WTC11 (cell line): ENCODE measurements at regions not wholly inside any gene's neighbourhood (a gene's known extent, or its start where the extent isn't known, plus 50 kb on each side); places are given as distances from the start of the nearest gene placed in this dataset.

Experiments
- ATAC-seq: fragments of 200-7000 bp; cut with Tn5 transposase; 2 replicates; pipeline ENCODE4 v1.10.0; 2021; ENCODE audit warnings: mild to moderate bottlenecking, moderate library complexity
- CTCF ChIA-PET: fragments of 300-600 bp; sonication (Branson Sonifier 250); formaldehyde crosslinking; loops from one replicate; lab custom pipeline; 2021; ENCODE audit warnings: antibody characterized with exemption; lab: Charles Lee
- POLR2A ChIA-PET: fragments of 350-600 bp; sonication (Branson Sonifier 250); formaldehyde crosslinking; loops from one replicate; lab custom pipeline; 2021; ENCODE audit warnings: antibody characterized with exemption; lab: Charles Lee
- DNase-seq: peaks from one replicate; pipeline ENCODE4 v3.0.0; 2021; ENCODE audit warnings: low spot score
- H3K27ac Mint-ChIP-seq: 2 replicates; pipeline ENCODE4 v1.8.0; 2021; ENCODE audit warnings: mixed read lengths
- H3K27me3 Mint-ChIP-seq: 2 replicates; pipeline ENCODE4 v1.8.0; 2021; ENCODE audit warnings: low read depth, mild to moderate bottlenecking, moderate library complexity, mixed read lengths
- H3K36me3 Mint-ChIP-seq: 2 replicates; pipeline ENCODE4 v1.8.0; 2021; ENCODE audit warnings: mixed read lengths
- H3K4me1 Mint-ChIP-seq: 2 replicates; pipeline ENCODE4 v1.8.0; 2022; ENCODE audit warnings: mixed read lengths
- H3K4me3 Mint-ChIP-seq: 2 replicates; pipeline ENCODE4 v1.8.0; 2021; ENCODE audit warnings: mild to moderate bottlenecking, moderate library complexity, mixed read lengths
- H3K9me3 Mint-ChIP-seq: 2 replicates; pipeline ENCODE4 v1.8.0; 2021; ENCODE audit warnings: mixed read lengths
- ARID4B ChIP-seq: sonication (generic); formaldehyde crosslinking; IDR thresholded peaks from 2 replicates; pipeline ENCODE4 v1.8.0; 2023; ENCODE audit warnings: missing genetic modification reagents, mild to moderate bottlenecking, borderline replicate concordance
- E2F5 ChIP-seq: sonication (generic); formaldehyde crosslinking; IDR thresholded peaks from 2 replicates; pipeline ENCODE4 v1.8.1; 2022; ENCODE audit warnings: mild to moderate bottlenecking, moderate library complexity, missing genetic modification reagents
- ERG ChIP-seq: fragments of 250-450 bp; sonication (Bioruptor Pico); IDR thresholded peaks from 2 replicates; pipeline ENCODE4 v1.8.0; 2021; ENCODE audit warnings: mild to moderate bottlenecking
- FOXP1 ChIP-seq: sonication (generic); formaldehyde crosslinking; IDR thresholded peaks from 2 replicates; pipeline ENCODE4 v1.8.0; 2022; ENCODE audit warnings: missing genetic modification reagents, mild to moderate bottlenecking, moderate library complexity, borderline replicate concordance
- FOXP4 ChIP-seq: sonication (generic); formaldehyde crosslinking; IDR thresholded peaks from 2 replicates; pipeline ENCODE4 v1.8.0; 2022; ENCODE audit warnings: mild to moderate bottlenecking, missing genetic modification reagents
- GTF2I ChIP-seq: fragments of 250-450 bp; sonication (Bioruptor Pico); conservative IDR thresholded peaks from 2 replicates; pipeline ENCODE4 v1.4.0; 2021; ENCODE audit warnings: mild to moderate bottlenecking
- HMGXB4 ChIP-seq: sonication (generic); formaldehyde crosslinking; IDR thresholded peaks from 2 replicates; pipeline ENCODE4 v1.8.1; 2023; ENCODE audit warnings: mild to moderate bottlenecking, moderate library complexity, missing genetic modification reagents
- MLX ChIP-seq: sonication (generic); formaldehyde crosslinking; IDR thresholded peaks from 2 replicates; pipeline ENCODE4 v1.8.1; 2023; ENCODE audit warnings: mild to moderate bottlenecking, missing genetic modification reagents, moderate library complexity
- MYBL2 ChIP-seq: sonication (generic); formaldehyde crosslinking; IDR thresholded peaks from 2 replicates; pipeline ENCODE4 v1.8.1; 2023; ENCODE audit warnings: mild to moderate bottlenecking, moderate library complexity, missing genetic modification reagents
- STAT6 ChIP-seq: sonication (generic); formaldehyde crosslinking; conservative IDR thresholded peaks from 2 replicates; pipeline ENCODE4 v1.8.1; 2023; ENCODE audit warnings: mild to moderate bottlenecking, low read depth, missing genetic modification reagents, moderate library complexity
- TCF7 ChIP-seq: sonication (generic); formaldehyde crosslinking; IDR thresholded peaks from 2 replicates; pipeline ENCODE4 v1.8.0; 2022; ENCODE audit warnings: mild to moderate bottlenecking, low read depth, missing genetic modification reagents, moderate library complexity
- USF1 ChIP-seq: sonication (generic); formaldehyde crosslinking; IDR thresholded peaks from 2 replicates; pipeline ENCODE4 v1.8.0; 2022; ENCODE audit warnings: mild to moderate bottlenecking, missing genetic modification reagents
- ZNF232 ChIP-seq: sonication (generic); formaldehyde crosslinking; IDR thresholded peaks from 2 replicates; pipeline ENCODE4 v1.8.0; 2022; ENCODE audit warnings: mild to moderate bottlenecking, missing genetic modification reagents
- ZNF317 ChIP-seq: sonication (generic); formaldehyde crosslinking; IDR thresholded peaks from 2 replicates; pipeline ENCODE4 v1.8.1; 2023; ENCODE audit warnings: low read depth, mild to moderate bottlenecking, moderate library complexity, missing genetic modification reagents, borderline replicate concordance
- ZNF425 ChIP-seq: fragments of 250-450 bp; sonication (Bioruptor Pico); conservative IDR thresholded peaks from 2 replicates; pipeline ENCODE4 v1.9.0; 2021; ENCODE audit warnings: mild to moderate bottlenecking
- ZNF512 ChIP-seq: sonication (generic); formaldehyde crosslinking; IDR thresholded peaks from 2 replicates; pipeline ENCODE4 v1.8.1; 2022; ENCODE audit warnings: missing genetic modification reagents, borderline replicate concordance
- ZNF671 ChIP-seq: fragments of 250-450 bp; sonication (Bioruptor Pico); IDR thresholded peaks from 2 replicates; pipeline ENCODE4 v1.8.0; 2021; ENCODE audit warnings: mild to moderate bottlenecking

- TF ChIP-seq ARID4B: no peak
- no peak for TF ChIP-seq ZNF425 (CRISPR knock-in tag)
- no peak for TF ChIP-seq FOXP4
- no peak for TF ChIP-seq ZNF671
- TF ChIP-seq ZNF232 (CRISPR knock-in tag): no peak
- no peak for TF ChIP-seq ZNF317 (CRISPR knock-in tag)
- no peak for TF ChIP-seq HMGXB4
- TF ChIP-seq MLX (CRISPR knock-in tag): no peak
- TF ChIP-seq MYBL2: no peak
- no peak for TF ChIP-seq TCF7 (CRISPR knock-in tag)
- TF ChIP-seq, all 79 proteins: peak for 0
Measured at GRCh38 chr1:234938924-234939323, 189.7 kb downstream of the TOMM20 start (continued).

GRCh38 chr1:234938135-234938534, 190.5 kb downstream of the TOMM20 start:
- Mint-ChIP-seq H3K27ac (no peak overlapping the region), H3K9me3 (peaks cover 3% of the 10 kb centered on the region; the same call in 1 of the 2 replicates), H3K4me3 (no peak overlapping the region), H3K27me3 (no peaks in the 10 kb centered on the region), H3K4me1 (no peaks in the 10 kb centered on the region), H3K36me3 (no peaks in the 10 kb centered on the region)
- ChIA-PET POLR2A (no interaction called here), CTCF (no interaction called here)
- DNase-seq (no peak), ATAC-seq (no peak)
- TF ChIP-seq ERG (CRISPR knock-in tag) (no peak), FOXP1 (no peak), E2F5 (no peak), GTF2I (no peak), USF1 (CRISPR knock-in tag) (no peak), STAT6 (no peak), ZNF232 (CRISPR knock-in tag) (no peak), ZNF512 (CRISPR knock-in tag) (no peak)
